ENCODE measurements at regions not wholly inside any gene's neighbourhood (a gene's known extent, or its start where the extent isn't known, plus 50 kb on each side); places are given as distances from the start of the nearest gene placed in this dataset.
"Not testable (repeated sequence)": the region's sequence is repeated elsewhere in the genome, so short reads cannot be mapped to it uniquely, and the experiment has no call there.

GRCh38 chr5:142236673-142237290 is 88.0 kb downstream of the SPRY4 start:
- H3K27ac ChIP-seq (ENCODE audit: low read length) = peak overlapping the region; percentile 31
- peaks cover 33% of the 10 kb centered on the region for H3K4me1 ChIP-seq (ENCODE audit: control insufficient read depth, low read depth, low read length)
- H3K9me3 ChIP-seq (ENCODE audit: control insufficient read depth, low read depth, low read length); H3K27me3 ChIP-seq (ENCODE audit: control insufficient read depth, insufficient read depth, low read length); H3K4me3 ChIP-seq (ENCODE audit: low read length); H3K36me3 ChIP-seq (ENCODE audit: control insufficient read depth, low read depth, low read length): not testable (repeated sequence)
- peak overlapping the region; percentile 24 for H3K9ac ChIP-seq (ENCODE audit: low read length)

- H3K27ac ChIP-seq (ENCODE audit: low read length) = peak overlapping the region; percentile 60
- no peaks in the 10 kb centered on the region for H3K36me3 ChIP-seq (ENCODE audit: control insufficient read depth, low read depth, low read length)
- H3K4me1 ChIP-seq (ENCODE audit: control insufficient read depth, low read depth, low read length) = peaks cover 33% of the 10 kb centered on the region
- H3K4me3 ChIP-seq (ENCODE audit: low read length) = peak overlapping the region; percentile 8
- H3K27me3 ChIP-seq (ENCODE audit: control insufficient read depth, insufficient read depth, low read length) = no peaks in the 10 kb centered on the region
- no peaks in the 10 kb centered on the region for H3K9me3 ChIP-seq (ENCODE audit: control insufficient read depth, low read depth, low read length)
- H3K9ac ChIP-seq (ENCODE audit: low read length) = peak overlapping the region; percentile 24
Observed at GRCh38 chr5:142235870-142236672, 88.8 kb downstream of the SPRY4 start.

- H3K27ac ChIP-seq (ENCODE audit: low read length) = peak overlapping the region; percentile 60
- no peaks in the 10 kb centered on the region for H3K36me3 ChIP-seq (ENCODE audit: control insufficient read depth, low read depth, low read length)
- H3K27me3 ChIP-seq (ENCODE audit: control insufficient read depth, insufficient read depth, low read length) = no peaks in the 10 kb centered on the region
- H3K4me3 ChIP-seq (ENCODE audit: low read length) = peak overlapping the region; percentile 8
- H3K9me3 ChIP-seq (ENCODE audit: control insufficient read depth, low read depth, low read length) = no peaks in the 10 kb centered on the region
- peak overlapping the region; percentile 24 for H3K9ac ChIP-seq (ENCODE audit: low read length)
- peaks cover 33% of the 10 kb centered on the region for H3K4me1 ChIP-seq (ENCODE audit: control insufficient read depth, low read depth, low read length)
Observed at GRCh38 chr5:142235050-142235797, 89.6 kb downstream of the SPRY4 start.

- H3K27me3 ChIP-seq (ENCODE audit: control insufficient read depth, insufficient read depth, low read length) = no peaks in the 10 kb centered on the region
- H3K36me3 ChIP-seq (ENCODE audit: control insufficient read depth, low read depth, low read length) = no peaks in the 10 kb centered on the region
- H3K9me3 ChIP-seq (ENCODE audit: control insufficient read depth, low read depth, low read length) = no peaks in the 10 kb centered on the region
- H3K9ac ChIP-seq (ENCODE audit: low read length) = no peak overlapping the region
- H3K4me1 ChIP-seq (ENCODE audit: control insufficient read depth, low read depth, low read length) = peaks cover 33% of the 10 kb centered on the region
- H3K4me3 ChIP-seq (ENCODE audit: low read length) = no peak overlapping the region
- H3K27ac ChIP-seq (ENCODE audit: low read length) = no peak overlapping the region
Observed at GRCh38 chr5:142233083-142234032, 91.5 kb downstream of the SPRY4 start.

- not testable (repeated sequence) for H3K36me3 ChIP-seq (ENCODE audit: control insufficient read depth, low read depth, low read length); H3K9ac ChIP-seq (ENCODE audit: low read length); H3K27ac ChIP-seq (ENCODE audit: low read length); H3K4me3 ChIP-seq (ENCODE audit: low read length); H3K27me3 ChIP-seq (ENCODE audit: control insufficient read depth, insufficient read depth, low read length); H3K9me3 ChIP-seq (ENCODE audit: control insufficient read depth, low read depth, low read length)
- peaks cover 22% of the 10 kb centered on the region for H3K4me1 ChIP-seq (ENCODE audit: control insufficient read depth, low read depth, low read length)
Observed at GRCh38 chr5:142230949-142231348, 93.9 kb downstream of the SPRY4 start.

GRCh38 chr5:142225141-142225540 is 99.7 kb downstream of the SPRY4 start:
- Histone ChIP-seq H3K27me3 (ENCODE audit: control insufficient read depth, insufficient read depth, low read length) (no peaks in the 10 kb centered on the region), H3K9ac (ENCODE audit: low read length) (no peak overlapping the region), H3K36me3 (ENCODE audit: control insufficient read depth, low read depth, low read length) (no peaks in the 10 kb centered on the region), H3K4me3 (ENCODE audit: low read length) (no peak overlapping the region), H3K4me1 (ENCODE audit: control insufficient read depth, low read depth, low read length) (peaks cover 23% of the 10 kb centered on the region), H3K9me3 (ENCODE audit: control insufficient read depth, low read depth, low read length) (no peaks in the 10 kb centered on the region), H3K27ac (ENCODE audit: low read length) (no peak overlapping the region)

- no peaks in the 10 kb centered on the region for H3K36me3 ChIP-seq (ENCODE audit: control insufficient read depth, low read depth, low read length)
- H3K4me3 ChIP-seq (ENCODE audit: low read length) = no peak overlapping the region
- H3K27ac ChIP-seq (ENCODE audit: low read length) = no peak overlapping the region
- no peak overlapping the region for H3K9ac ChIP-seq (ENCODE audit: low read length)
- no peaks in the 10 kb centered on the region for H3K9me3 ChIP-seq (ENCODE audit: control insufficient read depth, low read depth, low read length)
- peaks cover 23% of the 10 kb centered on the region for H3K4me1 ChIP-seq (ENCODE audit: control insufficient read depth, low read depth, low read length)
- no peaks in the 10 kb centered on the region for H3K27me3 ChIP-seq (ENCODE audit: control insufficient read depth, insufficient read depth, low read length)
Observed at GRCh38 chr5:142222866-142223558, 101.8 kb downstream of the SPRY4 start.

- no peak overlapping the region for H3K9ac ChIP-seq (ENCODE audit: low read length)
- H3K4me3 ChIP-seq (ENCODE audit: low read length) = no peak overlapping the region
- no peak overlapping the region for H3K27ac ChIP-seq (ENCODE audit: low read length)
Observed at GRCh38 chr5:142222225-142222865, 102.5 kb downstream of the SPRY4 start.

GRCh38 chr5:142221091-142221860 is 103.5 kb downstream of the SPRY4 start:
- H3K9ac ChIP-seq (ENCODE audit: low read length) = no peak overlapping the region

More at GRCh38 chr5:142222225-142222865, 102.5 kb downstream of the SPRY4 start:
- H3K9me3 ChIP-seq (ENCODE audit: control insufficient read depth, low read depth, low read length) = no peaks in the 10 kb centered on the region
- no peaks in the 10 kb centered on the region for H3K27me3 ChIP-seq (ENCODE audit: control insufficient read depth, insufficient read depth, low read length)
- H3K36me3 ChIP-seq (ENCODE audit: control insufficient read depth, low read depth, low read length) = no peaks in the 10 kb centered on the region
- H3K4me1 ChIP-seq (ENCODE audit: control insufficient read depth, low read depth, low read length) = peaks cover 23% of the 10 kb centered on the region

GRCh38 chr5:142219146-142219545 is 105.7 kb downstream of the SPRY4 start:
- H3K27ac ChIP-seq (ENCODE audit: low read length) = no peak overlapping the region
- no peaks in the 10 kb centered on the region for H3K9me3 ChIP-seq (ENCODE audit: control insufficient read depth, low read depth, low read length)
- no peaks in the 10 kb centered on the region for H3K36me3 ChIP-seq (ENCODE audit: control insufficient read depth, low read depth, low read length)
- no peak overlapping the region for H3K4me3 ChIP-seq (ENCODE audit: low read length)
- H3K9ac ChIP-seq (ENCODE audit: low read length) = no peak overlapping the region
- H3K27me3 ChIP-seq (ENCODE audit: control insufficient read depth, insufficient read depth, low read length) = no peaks in the 10 kb centered on the region
- peaks cover 22% of the 10 kb centered on the region for H3K4me1 ChIP-seq (ENCODE audit: control insufficient read depth, low read depth, low read length)

More at GRCh38 chr5:142221091-142221860, 103.5 kb downstream of the SPRY4 start:
- no peak overlapping the region for H3K27ac ChIP-seq (ENCODE audit: low read length)
- H3K9me3 ChIP-seq (ENCODE audit: control insufficient read depth, low read depth, low read length) = no peaks in the 10 kb centered on the region
- H3K27me3 ChIP-seq (ENCODE audit: control insufficient read depth, insufficient read depth, low read length) = no peaks in the 10 kb centered on the region
- H3K36me3 ChIP-seq (ENCODE audit: control insufficient read depth, low read depth, low read length) = no peaks in the 10 kb centered on the region
- H3K4me3 ChIP-seq (ENCODE audit: low read length) = no peak overlapping the region
- H3K4me1 ChIP-seq (ENCODE audit: control insufficient read depth, low read depth, low read length) = peaks cover 25% of the 10 kb centered on the region
